ENCODE measurements at regions not wholly inside any gene's neighbourhood (a gene's known extent, or its start where the extent isn't known, plus 50 kb on each side); places are given as distances from the start of the nearest gene placed in this dataset.
A peak's percentile ranks its signal among the peaks of the same experiment; 100 is the strongest.

- H2BK12ac ChIP-seq (ENCODE audit: insufficient read length, low read depth, low read length) = no peak overlapping the region
- no peak overlapping the region for H2BK120ac ChIP-seq (ENCODE audit: low read depth, low read length, poor library complexity, severe bottlenecking)
- no peak overlapping the region for H4K91ac ChIP-seq (ENCODE audit: insufficient read length, low read depth, low read length)
- H2BK20ac ChIP-seq (ENCODE audit: low read depth, low read length, poor library complexity, severe bottlenecking) = no peak overlapping the region
- no peak overlapping the region for H3K18ac ChIP-seq (ENCODE audit: insufficient read length, low read depth, low read length)
- H2AK5ac ChIP-seq (ENCODE audit: insufficient read length, low read length) = no peak overlapping the region
- H3K4me2 ChIP-seq (ENCODE audit: insufficient read depth, insufficient read length, low read length) = no peak overlapping the region
- Mint-ChIP-seq H3K36me3 (ENCODE audit: insufficient read depth in 1 of 3, low read depth in 3 of 3) (peaks cover 22 to 60% (median 52%) of the 10 kb centered on the region in 3 experiments), H3K4me1 (peaks cover 29 to 47% of the 10 kb centered on the region in 2 experiments), H3K27ac (peak overlapping the region; percentile 9 to 80 (median 52); a peak in 6 of 7 replicates), H3K9me3 (peaks cover 34 to 55% of the 10 kb centered on the region in 2 experiments), H3K4me3 (no peak overlapping the region), H3K27me3 (ENCODE audit: low read depth) (no peaks in the 10 kb centered on the region; the same call in 1 of the 2 replicates)
- no peak overlapping the region for H3K23ac ChIP-seq (ENCODE audit: insufficient read length, low read depth, low read length)
- H3K79me2 ChIP-seq (ENCODE audit: insufficient read depth, low read length) = peaks cover 51% of the 10 kb centered on the region
- no peak overlapping the region for H3K56ac ChIP-seq (ENCODE audit: insufficient read length, low read depth, low read length)
- no peaks in the 10 kb centered on the region for H3K9me3 ChIP-seq (ENCODE audit: control insufficient read depth, low read depth, low read length)
- H3K27me3 ChIP-seq (ENCODE audit: insufficient read depth, low read length) = no peaks in the 10 kb centered on the region
- peaks cover 10% of the 10 kb centered on the region for H3K79me1 ChIP-seq (ENCODE audit: insufficient read depth, low read depth, low read length, poor library complexity, severe bottlenecking)
- H4K5ac ChIP-seq (ENCODE audit: insufficient read length, low read depth, low read length) = no peak overlapping the region
- H3T11ph ChIP-seq (ENCODE audit: low read length) = peak overlapping the region; percentile 17
- no peak overlapping the region for H2BK15ac ChIP-seq (ENCODE audit: low read depth, low read length)
- no peak overlapping the region for H3K14ac ChIP-seq (ENCODE audit: insufficient read depth, low read length)
- no peak overlapping the region for H3K9ac ChIP-seq (ENCODE audit: extremely low read depth, insufficient read length, low read length)
- H2AFZ ChIP-seq (ENCODE audit: low read length) = no peak overlapping the region
- WGBS (ENCODE audit: extremely low coverage, insufficient read length, low lambda C conversion rate) = no CpG with 5 or more reads among the region's 2 CpGs
- DNase-seq = no peak
- TF ChIP-seq CTCF (conservative IDR thresholded peaks at IDR 0.05) = no peak
- H3K23me2 ChIP-seq (ENCODE audit: insufficient read length, low read depth, low read length, poor library complexity, severe bottlenecking) = no peaks in the 10 kb centered on the region
- H3K27ac ChIP-seq (ENCODE audit: insufficient read length, low read depth, low read length) = peak overlapping the region; percentile 56
- no peak overlapping the region for H3K4ac ChIP-seq (ENCODE audit: low read depth, low read length)
- H4K8ac ChIP-seq (replicated peaks; ENCODE audit: insufficient read length, low read depth, low read length) = no peak overlapping the region
- H4K20me1 ChIP-seq (ENCODE audit: control insufficient read depth, insufficient read depth, insufficient read length) = no peaks in the 10 kb centered on the region
- peaks cover 3% of the 10 kb centered on the region for H3K4me1 ChIP-seq (ENCODE audit: insufficient read depth, low read length)
- H2BK5ac ChIP-seq (ENCODE audit: insufficient read length, low read length) = no peak overlapping the region
Measured at GRCh38 chrX:45830343-45830742, 629.7 kb upstream of the DIPK2B start.
